ENCODE measurements at regions not wholly inside any gene's neighbourhood (a gene's known extent, or its start where the extent isn't known, plus 50 kb on each side); places are given as distances from the start of the nearest gene placed in this dataset.

- WGBS, 2 donors = 79 to 86% methylated on average over 28 to 30 of the region's 30 CpGs
- Histone ChIP-seq H3K27me3 (no peaks in the 10 kb centered on the region), H3K27ac (no peak overlapping the region), H3K36me3 (replicated peaks in 1 of 2; ENCODE audit: insufficient read depth in 1 of 2, low read depth in 2 of 2) (no peaks in the 10 kb centered on the region), H3K4me3 (no peak overlapping the region), H3K4me1 (no peaks in the 10 kb centered on the region), H3K9me3 (no peaks in the 10 kb centered on the region)
- no peak for ATAC-seq
- DNase-seq = no peak
- intact Hi-C loops (cut with DNase I) = no loop called here
- TF ChIP-seq CTCF (IDR thresholded peaks at IDR 0.05) = no peak
These were observed 892.5 kb upstream of the LRRTM1 start for GRCh38 chr2:81196933-81197628.

DNA sequence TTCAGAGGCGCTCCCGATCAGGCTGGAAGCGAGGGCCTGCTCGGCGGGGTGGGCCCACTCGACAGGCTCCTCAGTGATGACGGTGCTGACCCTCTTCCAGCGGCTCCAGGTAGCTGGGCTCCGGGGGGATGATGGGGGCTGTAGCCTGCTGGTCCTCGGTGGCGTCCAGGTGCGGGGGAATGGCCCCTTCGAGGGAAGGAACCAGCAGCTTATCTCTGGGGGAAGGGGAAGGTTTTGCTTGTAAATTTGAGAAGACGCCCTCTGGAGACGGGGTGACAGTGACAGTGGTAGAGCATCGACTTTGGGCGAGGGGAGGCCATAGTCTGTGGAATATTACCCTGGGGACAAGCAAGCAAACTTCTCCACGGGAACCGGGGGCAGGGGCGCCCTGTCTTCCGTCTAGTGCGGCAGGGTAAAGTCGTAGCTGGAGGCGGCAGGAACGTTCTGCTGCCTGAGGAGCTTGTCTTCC, 891.9 kb upstream of the LRRTM1 start:
- Histone ChIP-seq H3K27ac (no peak overlapping the region), H3K27me3 (no peaks in the 10 kb centered on the region), H3K36me3 (replicated peaks in 1 of 2; ENCODE audit: insufficient read depth in 1 of 2, low read depth in 2 of 2) (no peaks in the 10 kb centered on the region), H3K9me3 (no peaks in the 10 kb centered on the region), H3K4me3 (no peak overlapping the region), H3K4me1 (no peaks in the 10 kb centered on the region)
- intact Hi-C loops (cut with DNase I) = no loop called here
- TF ChIP-seq CTCF (IDR thresholded peaks at IDR 0.05) = no peak
- WGBS, 2 donors = 80 to 90% methylated on average over 25 of the region's 25 CpGs
- peak; percentile 6 for ATAC-seq
- DNase-seq = no peak

DNA sequence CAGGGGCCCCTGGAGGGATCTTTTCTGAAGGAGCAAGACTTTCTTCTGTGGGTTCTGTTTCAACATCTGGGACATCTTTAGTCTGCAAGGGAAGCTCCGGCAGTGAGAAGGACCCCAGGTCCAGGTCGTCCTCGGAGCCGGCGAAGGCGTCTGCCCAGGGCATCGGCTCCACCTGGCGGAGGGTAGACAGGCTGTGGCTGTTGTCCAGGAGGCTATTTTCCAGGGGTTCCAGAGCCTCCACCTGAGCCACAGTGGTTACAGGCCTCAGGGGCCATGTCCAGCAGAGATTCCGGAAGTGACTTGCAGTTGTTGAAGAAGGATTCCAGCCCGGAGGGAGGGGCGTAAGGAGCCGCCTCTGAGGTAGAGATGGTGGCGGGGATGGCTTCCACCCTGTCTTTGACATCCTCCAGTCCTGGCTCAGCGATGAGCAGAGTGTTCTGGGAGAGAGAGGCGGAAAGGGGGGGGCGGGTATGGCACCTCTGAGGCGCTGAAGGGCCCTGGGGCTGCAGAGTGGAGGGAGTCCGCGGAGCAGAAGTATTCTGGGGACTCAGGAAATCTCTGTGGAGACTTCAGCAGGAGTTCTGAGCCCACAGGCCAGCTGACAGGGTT, 891.3 kb upstream of the LRRTM1 start:
- H3K36me3 ChIP-seq (replicated peaks in 1 of 2; ENCODE audit: insufficient read depth in 1 of 2, low read depth in 2 of 2) = no peaks in the 10 kb centered on the region
- no peak overlapping the region for H3K4me3 ChIP-seq
- no peak overlapping the region for H3K27ac ChIP-seq
- TF ChIP-seq CTCF (IDR thresholded peaks at IDR 0.05) (no peak), POLR2A (IDR thresholded peaks at IDR 0.05) (no peak)
- no peaks in the 10 kb centered on the region for H3K4me1 ChIP-seq
- H3K9me3 ChIP-seq = no peaks in the 10 kb centered on the region
- no peak for DNase-seq
- intact Hi-C loops (cut with DNase I) = no loop called here
- 82 to 84% methylated on average over 13 to 19 of the region's 19 CpGs for WGBS, 2 donors
- ATAC-seq = no peak
- H3K27me3 ChIP-seq = no peaks in the 10 kb centered on the region

GRCh38 chr2:81195017-81195773, 890.6 kb upstream of the LRRTM1 start:
- 83 to 90% methylated on average over 28 to 40 of the region's 41 CpGs for WGBS, 2 donors
- Histone ChIP-seq H3K27ac (no peak overlapping the region), H3K36me3 (replicated peaks in 1 of 2; ENCODE audit: insufficient read depth in 1 of 2, low read depth in 2 of 2) (no peaks in the 10 kb centered on the region), H3K27me3 (no peaks in the 10 kb centered on the region), H3K4me1 (no peaks in the 10 kb centered on the region), H3K9me3 (no peaks in the 10 kb centered on the region), H3K4me3 (no peak overlapping the region)
- ATAC-seq (no peak), DNase-seq (no peak)
- intact Hi-C loops (cut with DNase I) = no loop called here
- TF ChIP-seq POLR2A (IDR thresholded peaks at IDR 0.05) (no peak), CTCF (IDR thresholded peaks at IDR 0.05) (no peak)

All from body of pancreas (tissue), 4 donors.